ENCODE measurements at regions not wholly inside any gene's neighbourhood (a gene's known extent, or its start where the extent isn't known, plus 50 kb on each side); places are given as distances from the start of the nearest gene placed in this dataset.
A peak's percentile ranks its signal among the peaks of the same experiment; 100 is the strongest.
"Not testable (repeated sequence)": the region's sequence is repeated elsewhere in the genome, so short reads cannot be mapped to it uniquely, and the experiment has no call there.

DNA sequence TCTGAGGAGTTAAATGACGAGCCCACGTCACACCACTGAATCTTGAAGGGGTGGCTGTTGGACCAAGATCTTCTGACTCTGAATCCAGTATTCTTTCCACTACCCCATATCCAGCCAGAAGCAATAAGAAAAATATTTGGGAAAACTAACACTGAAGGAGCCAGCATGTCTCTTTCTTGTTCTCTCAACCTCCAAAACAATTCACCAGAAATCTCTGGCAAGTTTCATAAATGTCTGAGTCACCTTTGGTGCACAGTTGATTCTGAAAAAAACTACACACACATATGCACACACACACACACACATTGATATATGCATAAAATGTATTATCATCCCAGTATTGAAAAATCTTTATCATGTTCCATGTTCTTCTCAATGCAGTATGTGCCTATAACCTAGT lies 104.3 kb upstream of the BLID start:
- no peak for DNase-seq

DNA sequence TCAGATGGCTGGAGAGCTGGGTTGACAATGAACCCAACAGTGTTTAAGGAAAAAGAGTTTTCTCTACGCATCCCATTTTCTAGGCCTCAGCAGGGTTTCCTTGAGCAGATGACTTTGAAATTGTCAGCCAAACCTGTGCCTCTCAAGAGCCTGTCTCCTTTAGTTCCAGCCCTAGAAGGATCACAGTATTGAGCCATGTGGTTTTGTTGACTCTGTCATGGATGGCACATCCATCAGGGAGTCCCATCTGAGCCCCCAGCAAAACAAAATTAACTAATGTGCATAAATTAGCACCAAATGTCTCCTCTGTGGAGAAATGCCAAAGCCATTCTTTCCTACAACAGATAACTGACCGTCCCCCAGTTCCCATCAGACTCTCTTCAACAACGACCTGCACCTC lies 103.8 kb upstream of the BLID start:
- DNase-seq: no peak

DNA sequence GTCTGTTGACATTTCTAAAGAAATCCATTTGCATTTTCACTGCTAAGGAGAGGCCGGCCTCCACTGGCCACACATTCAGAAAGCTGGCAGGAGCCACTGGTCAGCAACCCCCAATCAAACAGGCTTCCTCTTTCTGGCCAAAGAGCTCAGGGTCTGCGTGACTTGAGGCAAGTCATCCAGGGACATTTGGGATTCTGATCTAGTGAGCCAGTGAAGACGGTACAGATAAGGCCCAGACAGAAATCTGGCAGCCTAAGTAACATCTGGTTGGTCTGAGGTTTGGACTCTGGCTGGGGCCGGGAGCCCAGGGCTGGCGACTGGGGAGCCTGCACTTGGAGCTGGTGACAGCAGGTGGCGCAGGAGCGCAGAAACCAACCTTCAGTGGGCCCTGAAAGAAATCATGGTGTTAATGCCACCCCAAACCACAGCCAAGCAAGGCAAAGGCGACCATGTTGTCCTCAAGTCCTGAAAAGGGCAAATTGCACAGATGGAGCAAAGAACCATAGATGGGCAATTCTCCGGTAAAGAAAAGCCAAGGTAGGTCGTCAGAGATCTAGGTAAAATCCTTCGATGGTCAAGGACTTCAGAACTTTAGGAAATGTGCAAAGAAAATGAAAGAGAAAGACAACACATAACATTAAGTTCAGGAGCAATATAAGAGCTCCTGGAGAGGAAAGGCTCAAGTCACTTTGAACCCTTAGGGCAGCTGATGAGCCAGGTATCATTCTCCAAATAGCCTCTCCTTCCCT lies 99.4 kb upstream of the BLID start:
- DNase-seq: peak; percentile 63

DNA sequence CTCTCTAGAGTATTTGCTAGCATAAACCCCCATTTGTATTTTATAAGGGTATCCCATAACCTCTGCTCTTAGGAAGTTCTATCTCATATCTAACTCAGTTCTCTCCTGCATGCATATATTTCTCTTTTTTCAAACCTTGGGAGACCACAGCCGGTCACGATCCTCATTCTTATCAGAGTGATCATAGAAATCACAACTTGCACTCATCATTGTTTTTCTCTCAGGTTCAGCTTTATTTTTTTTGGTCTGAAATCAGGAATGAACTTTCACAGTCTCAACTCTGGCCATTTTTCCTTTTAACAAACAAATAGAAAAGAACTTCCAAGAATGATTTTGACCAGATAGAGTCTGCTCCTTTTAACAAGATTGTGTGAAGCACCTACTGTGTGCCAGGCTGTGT lies 98.6 kb upstream of the BLID start:
- no peak for DNase-seq

DNA sequence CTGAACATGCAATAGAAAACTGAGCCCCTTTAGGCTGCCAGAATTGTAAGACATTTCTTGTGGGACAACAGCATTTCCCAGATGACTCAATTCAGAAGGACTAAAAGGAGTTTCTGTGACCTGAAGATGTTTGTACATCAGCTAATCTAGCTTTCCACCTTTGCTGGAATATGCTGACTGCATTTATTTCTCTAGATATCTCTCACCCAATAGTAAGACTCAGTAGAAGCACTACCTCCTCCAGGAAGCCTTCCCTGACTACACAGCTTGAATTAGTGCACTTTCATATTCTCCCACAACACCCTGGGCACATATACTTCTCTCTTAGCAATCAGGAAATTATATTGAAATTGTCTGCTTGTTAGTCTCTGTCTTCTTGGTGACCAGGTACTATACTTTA lies 98.1 kb upstream of the BLID start:
- DNase-seq: no peak

DNA sequence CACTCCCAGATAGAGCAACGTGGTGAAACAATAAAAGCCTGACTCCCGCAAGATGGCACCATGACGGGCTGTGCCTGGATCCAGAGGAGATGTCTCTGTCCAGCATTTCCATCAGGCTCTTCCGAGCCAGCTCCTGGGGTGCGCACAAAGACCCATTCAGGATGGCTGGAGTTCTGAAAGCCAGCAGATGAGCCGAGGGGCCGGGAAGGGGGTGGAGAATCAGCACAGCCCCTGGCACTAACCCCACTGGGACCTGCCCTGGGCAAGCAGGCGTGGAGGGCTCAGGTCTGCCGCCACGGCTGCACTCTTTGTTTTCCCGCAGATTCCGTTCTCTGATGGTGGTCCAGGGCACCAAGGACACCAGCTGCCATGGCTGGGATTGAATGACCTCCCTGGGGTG lies 97.2 kb upstream of the BLID start:
- no peak for DNase-seq

DNA sequence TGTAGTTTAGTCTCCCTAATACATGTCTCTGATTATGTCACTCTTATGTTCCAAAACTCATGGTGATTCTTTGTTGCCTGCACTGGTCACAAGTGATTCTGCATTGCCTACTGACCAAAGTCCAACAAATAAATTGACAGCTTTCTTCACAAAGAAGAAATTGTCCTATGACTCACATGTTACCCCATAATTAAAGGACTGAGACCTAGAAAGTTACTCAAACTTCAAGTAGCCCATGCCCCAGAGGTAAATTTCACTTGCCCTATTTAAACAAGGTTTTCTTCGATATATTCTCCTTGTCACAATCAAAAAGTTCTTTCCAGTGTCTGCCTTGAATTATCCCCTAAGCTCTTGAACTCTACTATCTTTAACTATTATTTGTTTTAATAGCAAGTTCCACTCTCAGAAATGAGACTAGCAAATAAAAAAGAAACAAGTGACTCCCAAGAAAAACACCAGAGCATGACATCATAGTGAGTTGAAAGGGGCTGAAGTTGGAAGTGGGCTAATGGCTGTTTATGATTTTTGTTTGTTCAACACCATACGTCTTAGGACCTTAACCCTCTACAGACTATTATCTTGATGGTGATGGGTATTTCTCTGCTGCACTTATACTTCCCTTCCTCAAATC lies 94.5 kb upstream of the BLID start:
- DNase-seq: no peak

DNA sequence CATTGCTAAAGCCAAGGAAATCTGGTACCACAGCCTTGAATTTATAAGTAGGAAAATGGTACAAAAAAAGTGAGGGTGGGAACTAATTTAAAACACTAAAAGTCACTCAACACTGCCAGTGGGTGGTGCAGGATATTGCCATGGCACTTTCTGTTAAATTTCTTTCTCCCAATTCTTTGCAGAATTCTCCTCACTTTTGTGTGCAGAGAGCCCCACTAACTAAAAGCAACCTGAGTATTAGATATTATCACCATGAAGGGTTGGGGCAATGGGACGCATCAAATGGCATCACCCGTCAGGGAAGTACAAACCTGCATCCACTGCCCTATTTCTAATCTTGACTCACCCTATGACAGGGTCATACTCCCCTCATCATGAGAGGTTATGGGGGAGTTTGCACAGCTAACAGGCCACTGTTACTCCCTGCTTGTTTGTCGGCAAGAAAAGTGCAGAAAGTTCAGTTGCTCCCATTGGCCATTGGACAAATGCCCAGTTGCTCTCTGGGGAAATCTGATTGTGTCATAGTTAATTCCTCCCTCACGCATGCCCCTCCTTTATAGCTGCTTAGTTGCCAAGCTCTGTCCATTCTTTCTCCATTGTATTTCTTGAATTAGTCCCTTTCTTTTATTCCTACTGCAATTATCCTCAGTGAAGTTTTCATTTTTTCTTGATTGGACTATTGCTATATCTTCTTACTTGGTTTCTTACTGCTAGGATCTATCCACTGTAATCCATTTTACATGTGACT lies 93.8 kb upstream of the BLID start:
- no peak for DNase-seq

DNA sequence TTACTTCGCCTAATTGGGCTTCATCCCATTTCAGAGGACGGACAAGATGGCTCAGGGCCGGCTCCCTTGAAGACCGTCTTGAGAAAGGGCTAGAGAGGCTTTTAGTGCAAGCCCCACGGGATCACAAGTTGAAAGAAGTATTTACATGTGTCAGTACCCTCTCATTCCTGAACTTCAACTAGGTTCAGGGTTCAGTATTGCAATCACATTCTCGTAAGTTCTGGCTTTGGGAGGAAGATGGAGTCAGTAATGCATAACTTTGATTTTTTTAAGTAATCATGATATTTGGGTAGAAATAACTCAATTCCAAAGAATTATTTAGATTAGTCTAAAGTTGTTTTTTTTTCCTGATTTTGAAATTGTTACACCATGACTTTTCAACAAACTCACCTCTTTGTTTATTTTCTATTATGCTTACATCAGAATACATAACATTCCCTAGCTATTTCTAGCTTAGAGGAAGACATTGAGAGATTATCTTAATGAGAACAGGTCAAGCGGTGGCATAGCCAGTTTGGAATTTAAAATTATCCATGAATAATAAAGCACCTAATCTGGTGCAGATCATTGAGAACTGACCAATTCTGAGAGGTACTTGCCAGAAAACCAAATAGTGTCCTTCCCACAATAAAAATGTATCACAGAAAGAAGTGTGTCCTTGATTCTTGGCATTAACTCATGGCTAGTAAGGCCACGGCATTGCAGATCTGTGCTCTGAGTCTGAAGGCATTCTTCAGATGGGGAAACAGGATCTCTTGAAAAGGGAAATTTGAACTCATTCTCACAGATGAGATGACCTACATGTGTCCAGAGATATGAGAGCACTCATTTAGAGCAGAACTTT lies 92.1 kb upstream of the BLID start:
- no peak for DNase-seq

DNA sequence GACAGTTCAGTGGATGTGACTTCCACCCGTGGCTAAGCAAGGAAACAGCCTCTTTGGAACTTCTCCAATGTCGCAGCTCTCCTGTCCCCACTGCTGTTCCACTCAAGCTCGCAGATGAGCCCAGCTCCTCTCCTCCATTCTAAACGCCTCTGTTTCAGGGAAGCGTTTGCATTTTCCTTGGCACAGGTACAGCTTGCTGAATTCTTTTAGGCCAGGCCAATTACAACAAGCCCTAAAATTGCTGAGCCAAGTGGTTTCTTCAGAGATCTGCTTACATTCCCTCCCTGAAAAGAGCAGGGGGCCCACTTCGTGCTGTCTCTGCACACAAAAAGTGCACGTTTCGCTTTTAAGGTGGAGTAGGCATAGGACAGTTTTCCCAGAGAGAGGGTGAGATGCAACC lies 91.5 kb upstream of the BLID start:
- DNase-seq: no peak

DNA sequence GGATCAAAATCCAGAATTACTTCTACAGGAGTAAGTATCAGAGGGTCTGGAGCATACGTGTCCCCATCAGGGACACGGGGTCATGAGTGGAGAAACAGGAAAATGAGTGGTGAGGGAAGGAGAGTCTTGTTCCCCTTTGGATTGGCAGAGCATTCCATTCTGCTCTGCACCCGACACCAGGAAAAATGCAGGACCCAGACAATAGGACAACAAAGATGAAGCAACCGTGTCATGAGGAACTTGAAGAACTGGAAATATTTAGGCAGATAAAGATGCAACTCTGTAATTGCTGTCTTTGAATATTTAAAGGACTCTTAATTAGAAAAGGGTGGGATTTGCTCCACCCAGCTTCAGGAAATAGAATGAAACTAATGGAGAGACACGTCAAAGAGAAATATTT lies 89.0 kb upstream of the BLID start:
- DNase-seq: no peak

DNA sequence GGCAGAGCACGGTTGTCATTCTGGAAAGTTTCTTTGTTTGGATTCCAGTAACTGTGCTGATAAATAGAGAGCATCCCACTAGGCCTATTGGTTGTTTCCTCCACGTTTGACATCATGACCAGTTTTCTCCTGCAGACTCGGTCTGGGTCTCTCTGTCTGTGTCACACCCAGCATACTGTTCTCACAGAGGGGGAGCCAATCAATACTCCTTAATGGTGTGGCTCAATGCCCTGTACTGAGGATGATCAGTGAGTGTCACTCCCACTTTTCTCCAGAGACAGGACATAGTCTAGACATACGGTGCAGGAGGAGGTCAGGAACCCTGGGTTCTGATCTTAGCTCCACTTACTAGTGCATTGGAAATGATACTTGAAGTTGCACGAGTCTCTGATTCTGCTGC lies 88.2 kb upstream of the BLID start:
- DNase-seq: no peak

DNA sequence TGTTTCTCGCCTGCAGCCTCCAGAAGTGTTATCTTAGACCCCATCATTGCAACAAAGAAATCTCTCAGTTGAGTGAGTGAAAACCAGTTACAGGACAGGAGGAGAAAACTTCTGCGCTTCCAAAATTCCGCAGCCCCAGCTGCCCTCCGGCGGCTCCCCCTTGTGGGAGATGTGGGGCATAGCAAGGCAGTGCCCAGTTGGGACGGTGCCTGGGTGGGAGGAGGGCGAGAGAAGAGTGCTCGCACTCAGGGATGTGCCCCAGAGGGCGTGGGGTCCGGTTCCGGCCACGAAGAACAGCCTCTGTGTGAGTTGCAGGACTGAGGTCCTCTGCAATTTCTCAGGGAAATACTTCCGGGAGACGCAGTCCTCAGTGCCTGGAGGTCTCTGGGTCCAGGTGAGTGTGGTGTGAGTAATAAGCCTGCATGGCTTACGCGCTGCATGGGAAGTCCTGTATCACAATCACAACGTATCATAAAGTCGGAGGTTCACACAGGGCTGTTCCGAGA lies 87.0 kb upstream of the BLID start:
- peak; percentile 69 for DNase-seq

DNA sequence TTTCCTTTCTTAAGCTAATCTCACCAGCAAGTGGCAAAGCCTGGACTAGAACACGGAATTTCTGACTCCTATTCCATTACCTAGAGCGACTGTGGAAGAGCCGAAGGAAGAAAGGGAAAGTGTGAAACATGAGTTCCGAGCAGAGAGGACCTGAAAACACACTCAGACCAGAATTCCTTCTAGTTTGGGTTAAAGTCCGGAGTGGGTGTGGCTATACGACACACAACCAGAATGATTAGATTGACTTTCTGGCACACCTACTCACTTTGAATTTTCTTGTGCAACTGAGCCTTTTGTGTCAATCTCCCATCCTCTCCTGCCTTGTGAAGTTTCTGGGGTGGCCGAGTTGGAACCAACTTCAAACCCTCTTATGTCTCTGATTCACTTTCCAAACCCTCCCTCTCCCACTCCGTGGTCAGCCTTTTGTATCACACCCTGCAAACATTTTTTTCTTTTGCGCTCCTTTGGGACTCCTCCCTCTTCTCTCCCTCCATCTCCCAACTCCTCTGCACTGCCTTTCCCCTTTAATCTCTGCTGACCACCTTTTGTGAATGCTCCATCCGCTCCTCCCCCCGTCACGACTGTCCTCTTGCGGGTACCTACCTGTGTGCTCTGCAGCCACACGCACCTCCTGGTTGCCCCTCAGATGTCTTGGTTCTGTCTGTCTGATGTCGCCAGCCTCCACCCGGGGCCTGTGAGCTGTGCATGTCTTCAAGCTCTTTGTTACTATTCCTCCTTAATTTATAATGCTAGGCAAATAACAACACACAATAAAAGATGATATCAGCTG lies 86.3 kb upstream of the BLID start:
- no peak for DNase-seq

DNA sequence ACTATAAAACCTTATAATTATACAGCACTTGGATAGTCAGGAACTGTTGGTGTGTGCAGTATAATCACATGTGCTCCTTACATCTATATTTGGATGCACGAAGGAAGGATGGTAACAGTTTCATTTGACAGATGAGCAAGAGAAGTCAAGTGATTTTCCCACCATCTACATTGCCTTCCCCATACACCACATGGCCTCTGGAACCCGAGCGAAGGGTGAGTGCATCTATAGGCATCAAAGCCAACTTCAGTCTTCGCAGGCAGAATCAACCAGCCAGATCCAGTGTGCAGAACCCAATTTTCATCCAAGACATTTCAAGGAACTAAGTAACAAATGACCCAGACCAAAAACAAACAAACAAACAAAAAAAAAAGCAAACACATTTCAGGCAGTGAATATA lies 85.1 kb upstream of the BLID start:
- no peak for DNase-seq

DNA sequence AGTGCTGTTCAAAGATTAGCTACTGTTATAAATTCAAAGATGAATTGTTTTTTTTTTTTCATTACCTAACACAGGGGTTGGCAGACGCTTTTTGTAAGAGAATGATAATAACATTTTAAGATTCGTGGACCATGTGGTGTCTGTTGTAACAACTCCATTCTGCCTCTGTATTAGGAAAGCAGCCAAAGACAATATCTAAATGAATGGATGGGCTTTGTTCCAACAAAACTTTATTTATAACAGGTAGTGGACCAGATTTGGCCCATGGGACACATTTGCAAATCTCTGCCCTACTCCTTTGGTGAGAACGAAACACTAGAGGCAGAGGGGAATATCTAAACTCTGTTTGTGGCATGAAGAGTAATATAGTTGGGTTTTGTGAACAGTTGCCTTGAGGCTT lies 83.6 kb upstream of the BLID start:
- no peak for DNase-seq

DNA sequence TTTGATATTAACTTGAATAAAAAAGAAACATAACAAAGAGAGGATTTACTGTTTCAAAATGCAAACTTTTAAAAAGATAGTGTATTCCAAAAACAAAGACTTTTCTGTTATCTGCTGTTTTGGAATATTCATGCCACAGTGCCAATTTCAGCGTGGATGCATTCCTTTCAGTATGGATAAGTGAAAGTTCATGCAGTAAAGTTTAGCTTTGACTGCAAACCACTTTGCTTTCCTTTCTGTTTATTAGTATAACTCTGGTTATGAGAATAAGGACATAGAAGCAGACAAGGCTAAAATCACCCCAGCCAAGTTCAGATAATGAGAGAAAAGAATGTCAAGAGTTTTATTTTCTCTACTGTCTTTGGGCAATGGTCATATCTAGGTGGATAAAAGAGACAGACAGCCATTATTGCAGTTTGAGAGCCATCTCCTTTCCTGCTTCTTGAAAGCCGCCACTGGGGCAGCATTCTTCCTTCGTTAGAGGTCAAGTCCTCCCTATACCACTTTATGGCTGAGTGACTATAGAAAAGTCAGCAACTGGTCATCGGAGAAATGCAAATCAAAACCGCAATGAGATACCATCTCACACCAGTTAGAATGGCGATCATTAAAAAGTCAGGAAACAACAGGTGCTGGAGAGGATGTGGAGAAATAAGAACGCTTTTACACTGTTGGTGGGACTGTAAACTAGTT lies 82.4 kb upstream of the BLID start:
- DNase-seq: no peak

DNA sequence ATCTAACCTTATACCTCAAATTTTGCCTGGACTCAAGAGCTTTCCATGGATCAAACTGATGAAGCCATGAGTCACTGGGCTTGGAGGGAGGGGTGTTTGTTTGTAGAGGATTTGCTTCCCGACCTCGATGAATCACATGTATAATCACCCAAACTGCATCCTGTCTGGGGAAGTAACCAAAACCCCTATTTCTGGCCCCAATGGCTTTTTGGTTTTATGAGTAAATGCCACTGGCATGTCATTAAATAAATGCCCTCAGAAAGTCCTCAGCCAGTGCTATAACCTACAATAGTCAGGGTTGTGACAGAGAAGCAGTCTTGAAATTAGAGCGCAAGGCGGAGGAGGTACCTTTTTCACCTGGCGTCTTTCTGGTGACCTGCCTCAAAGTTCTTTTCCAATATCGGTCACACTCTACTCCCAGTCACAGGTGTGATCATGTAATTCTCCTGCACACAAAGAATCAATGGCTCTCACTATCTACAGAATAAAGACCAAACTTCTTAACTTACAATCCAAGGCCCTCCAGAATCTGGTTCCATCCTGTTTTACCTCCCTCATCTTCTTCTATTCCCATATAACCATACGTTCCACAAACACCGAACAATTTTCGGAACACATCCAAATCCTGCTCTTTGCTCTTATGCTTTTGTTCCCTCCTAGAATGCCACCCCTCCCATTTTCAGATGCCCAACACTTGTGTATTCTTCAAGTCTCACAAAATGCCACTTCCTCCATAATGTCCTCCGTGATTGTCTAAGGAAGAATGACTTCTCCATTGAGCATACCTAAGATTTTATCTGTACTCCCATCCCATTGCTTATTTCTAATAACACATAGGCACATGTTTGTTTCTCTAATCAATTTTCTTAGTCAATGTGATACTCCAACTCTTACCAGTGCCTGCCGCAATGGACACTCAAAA lies 81.3 kb upstream of the BLID start:
- DNase-seq: no peak

DNA sequence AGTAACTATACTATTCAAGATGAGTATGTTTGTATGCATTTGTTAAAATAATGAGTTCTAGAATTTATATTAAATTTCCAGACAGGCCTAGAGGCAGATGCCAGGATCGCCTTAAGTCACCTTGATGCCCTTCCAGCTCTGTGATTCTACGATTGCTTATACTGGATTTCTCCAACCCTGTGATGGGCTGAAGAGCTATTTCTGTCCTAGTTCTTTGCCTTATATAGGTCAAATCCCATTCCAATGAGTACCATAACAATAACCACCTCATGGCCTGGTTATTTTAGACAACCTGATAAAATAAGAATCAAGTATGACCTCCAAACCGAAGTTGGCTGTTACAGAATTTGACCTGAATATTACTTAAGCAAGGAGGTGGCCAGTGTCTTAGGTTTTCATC lies 79.8 kb upstream of the BLID start:
- no peak for DNase-seq

DNA sequence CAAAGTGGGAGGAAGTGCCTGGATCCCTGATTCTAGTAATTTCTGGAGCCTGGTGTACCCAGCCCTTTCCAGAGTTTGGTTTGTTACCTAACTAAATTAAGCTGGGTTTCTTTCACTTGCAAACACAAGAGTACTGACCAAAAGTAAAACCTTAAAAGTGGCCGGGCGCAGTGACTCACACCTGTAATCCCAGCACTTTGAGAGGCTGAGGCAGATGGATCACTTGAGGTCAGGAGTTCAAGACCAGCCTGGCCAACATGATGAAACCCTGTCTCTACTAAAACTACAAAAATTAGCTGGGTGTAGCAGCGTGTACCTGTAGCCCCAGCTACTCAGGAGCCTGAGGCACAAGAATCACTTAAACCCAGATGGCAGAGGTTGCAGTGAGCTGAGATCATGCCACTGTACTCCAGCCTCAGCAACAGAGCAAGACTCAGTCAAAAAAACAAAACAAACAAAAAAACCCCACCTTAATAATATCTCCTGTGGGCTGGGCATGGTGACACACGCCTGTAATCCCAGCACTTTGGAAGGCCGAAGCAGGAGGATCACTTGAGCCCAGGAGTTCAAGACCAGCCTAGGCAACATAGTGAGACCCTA lies 78.0 kb upstream of the BLID start:
- DNase-seq: not testable (repeated sequence)

Measured in activated effector memory CD4-positive, alpha-beta T cell treated with anti-CD3 and anti-CD28 coated beads, Interleukin-2, amount 50 U/mL, for 16 hours (primary cell).